Stimulated activated CD4-positive, alpha-beta T cell treated with anti-CD3 and anti-CD28 coated beads, TNF-alpha, amount 100 ng/mL, for 4 hours (primary cell): ENCODE measurements at regions not wholly inside any gene's neighbourhood (a gene's known extent, or its start where the extent isn't known, plus 50 kb on each side); places are given as distances from the start of the nearest gene placed in this dataset.

Experiments
- DNase-seq, 3 experiments: peaks; one replicate each; pipeline ENCODE4 v3.0.0-alpha.2; 2020; ENCODE audit warnings: low read depth in 3 of 3

- no peak for DNase-seq
Observed at GRCh38 chr3:107308716-107309115, 68.5 kb upstream of the CCDC54 start.

DNA sequence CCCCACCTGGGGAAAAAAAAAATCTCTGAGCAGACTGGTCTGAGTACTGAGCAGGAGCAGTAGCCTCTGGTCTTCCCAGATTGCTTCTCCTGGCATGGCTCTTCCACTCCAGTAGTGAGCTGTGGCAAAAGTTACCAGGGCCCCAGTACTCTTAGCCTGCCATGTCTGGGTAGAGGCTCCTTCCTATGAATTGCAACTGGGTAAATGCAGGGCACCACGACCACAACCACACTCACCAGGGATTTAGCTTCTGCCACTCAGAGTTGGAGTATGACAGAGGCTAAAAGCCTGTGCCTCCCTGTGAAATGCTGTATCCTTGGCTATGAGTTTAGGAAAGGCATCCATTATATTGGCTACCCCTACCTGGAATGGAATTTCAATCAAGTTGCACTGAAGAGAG, 67.9 kb upstream of the CCDC54 start:
- DNase-seq = no peak

DNA sequence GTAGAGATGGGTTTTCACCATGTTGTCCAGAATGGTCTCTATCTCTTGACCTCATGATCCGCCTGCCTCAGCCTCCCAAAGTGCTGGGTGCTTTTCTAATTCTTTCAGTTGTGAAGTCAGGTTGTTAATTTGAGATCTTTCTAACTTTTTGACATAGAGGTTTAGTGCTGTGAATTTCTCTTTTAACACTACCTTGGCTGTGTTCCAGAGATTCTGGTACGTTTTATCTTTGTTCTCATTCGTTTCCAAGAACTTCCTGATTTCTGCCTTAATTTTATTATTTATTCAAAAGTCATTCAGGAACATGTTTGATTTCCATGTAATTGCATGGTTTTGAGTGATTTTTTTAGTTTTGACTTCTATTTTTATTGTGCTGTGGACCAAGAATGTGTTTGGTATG, 63.5 kb upstream of the CCDC54 start:
- no peak for DNase-seq

GRCh38 chr3:107315141-107315540, 62.1 kb upstream of the CCDC54 start:
- no peak for DNase-seq

DNA sequence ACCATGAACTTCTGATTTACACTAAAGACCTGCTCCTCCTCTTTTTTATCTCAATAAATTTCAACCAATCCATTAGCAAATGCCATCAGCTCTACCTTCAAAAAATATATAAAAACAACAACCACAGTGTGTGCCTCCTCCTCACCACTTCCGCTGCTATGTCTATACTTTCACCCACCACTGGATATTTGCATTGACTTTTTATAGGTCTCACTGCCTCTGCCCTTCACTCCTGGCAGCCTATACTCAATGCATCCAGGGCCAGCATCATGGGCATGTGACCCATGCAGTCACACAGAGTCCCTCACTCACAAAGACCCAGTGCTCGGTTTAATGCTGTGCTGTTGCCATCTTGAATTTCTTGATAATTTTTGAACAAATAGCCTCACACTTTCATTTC, 53.5 kb upstream of the CCDC54 start:
- no peak for DNase-seq

DNA sequence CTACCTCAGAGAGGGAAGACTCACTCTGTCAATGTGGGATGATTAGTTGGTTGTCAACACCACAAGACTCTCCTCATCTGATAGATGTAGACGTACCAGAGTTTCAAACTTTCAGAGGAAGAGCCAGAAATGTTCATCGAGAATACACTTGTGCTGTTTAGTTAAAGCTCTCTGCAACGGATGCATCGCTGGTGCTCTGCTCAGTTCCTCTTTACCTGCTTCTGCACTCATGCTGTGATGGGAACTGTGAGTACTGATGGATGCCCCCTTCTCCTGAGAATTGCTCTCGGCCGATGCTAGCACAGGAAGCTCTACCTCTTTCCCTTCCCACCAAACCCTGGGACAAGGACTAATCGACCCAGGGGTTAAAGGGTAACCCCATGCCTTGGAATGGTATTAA, 51.8 kb upstream of the CCDC54 start:
- DNase-seq = no peak
